ENCODE measurements at regions not wholly inside any gene's neighbourhood (a gene's known extent, or its start where the extent isn't known, plus 50 kb on each side); places are given as distances from the start of the nearest gene placed in this dataset.

- TF ChIP-seq POLR2A (IDR thresholded peaks at IDR 0.05; ENCODE audit: low read length) (no peak), GATA1 (IDR thresholded peaks at IDR 0.05; ENCODE audit: low read depth, low read length) (no peak)
Measured at GRCh38 chr14:96699666-96700065, 97.5 kb upstream of the VRK1 start.

All from erythroblast (primary cell).